GM12875 (cell line): ENCODE measurements at regions not wholly inside any gene's neighbourhood (a gene's known extent, or its start where the extent isn't known, plus 50 kb on each side); places are given as distances from the start of the nearest gene placed in this dataset.

Source experiments
- H3K4me3 ChIP-seq: one replicate; pipeline ENCODE4 v1.5.1; 2011; ENCODE audit warnings: low read depth, low read length, control low read depth
- CTCF ChIP-seq: IDR thresholded peaks from 2 replicates; pipeline ENCODE4 v1.5.1; 2011; ENCODE audit warnings: low read depth, mild to moderate bottlenecking, control low read depth, inconsistent platforms, low read length, moderate library complexity, borderline replicate concordance; ENCODE audit not compliant: insufficient read depth

- H3K4me3 ChIP-seq = no peak overlapping the region
- no peak for TF ChIP-seq CTCF
These were observed 95.6 kb downstream of the PALM2AKAP2 start for GRCh38 chr9:109875495-109876129.

- peak overlapping the region; percentile 4 for H3K4me3 ChIP-seq
- TF ChIP-seq CTCF = peak; percentile 73
These were observed 100.5 kb downstream of the PALM2AKAP2 start for GRCh38 chr9:109880276-109881169.

GRCh38 chr9:109883623-109884022, 103.6 kb downstream of the PALM2AKAP2 start:
- no peak for TF ChIP-seq CTCF
- H3K4me3 ChIP-seq = no peak overlapping the region

GRCh38 chr9:109886041-109886440, 106.0 kb downstream of the PALM2AKAP2 start:
- no peak for TF ChIP-seq CTCF

GRCh38 chr9:109886617-109887016, 106.6 kb downstream of the PALM2AKAP2 start:
- H3K4me3 ChIP-seq = no peak overlapping the region
- no peak for TF ChIP-seq CTCF

More at GRCh38 chr9:109886041-109886440, 106.0 kb downstream of the PALM2AKAP2 start:
- no peak overlapping the region for H3K4me3 ChIP-seq

GRCh38 chr9:109887079-109887478, 107.1 kb downstream of the PALM2AKAP2 start:
- no peak overlapping the region for H3K4me3 ChIP-seq
- no peak for TF ChIP-seq CTCF
